H1 (cell line): ENCODE measurements at regions not wholly inside any gene's neighbourhood (a gene's known extent, or its start where the extent isn't known, plus 50 kb on each side); places are given as distances from the start of the nearest gene placed in this dataset.

Source experiments
- CTCF ChIA-PET: fragments of 300-600 bp; sonication (Branson Sonifier 250); formaldehyde crosslinking; loops from one replicate; lab custom pipeline; 2021; ENCODE audit not compliant: partially characterized antibody; lab: Charles Lee
- POLR2A ChIA-PET: fragments of 300-600 bp; sonication (Branson Sonifier 250); formaldehyde crosslinking; loops from one replicate; lab custom pipeline; 2021; ENCODE audit warnings: inconsistent platforms; ENCODE audit not compliant: partially characterized antibody; lab: Charles Lee
- DNase-seq, 2 experiments: peaks; one replicate each; pipeline versions ENCODE4 v3.0.0 to v3.0.0-alpha.2; 2010 to 2022; ENCODE audit warnings: low spot score in 2 of 2, low read depth in 1 of 2, mixed read lengths in 1 of 2
- FAIRE-seq: peaks from 2 replicates; lab custom pipeline; 2011; peaks lifted over from hg19 to GRCh38; lab: Jason Lieb, UNC
- H2AFZ ChIP-seq: 2 replicates; pipeline ENCODE4 v1.8.1; 2012; ENCODE audit warnings: low read length, inconsistent platforms
- H2AK5ac ChIP-seq: 2 replicates; pipeline ENCODE4 v1.6.1; 2013; ENCODE audit warnings: low read depth, low read length
- H2BK120ac ChIP-seq: replicated peaks from 2 replicates; pipeline ENCODE3; 2013; ENCODE audit warnings: low read depth, low read length, inconsistent platforms
- H2BK12ac ChIP-seq: 2 replicates; pipeline ENCODE4 v1.6.1; 2013; ENCODE audit warnings: low read depth, low read length
- H2BK15ac ChIP-seq: 2 replicates; pipeline ENCODE4 v1.6.1; 2013; ENCODE audit warnings: low read length
- H2BK20ac ChIP-seq: 2 replicates; pipeline ENCODE4 v1.6.1; 2013; ENCODE audit warnings: low read length
- H2BK5ac ChIP-seq: 2 replicates; pipeline ENCODE4 v1.6.1; 2013; ENCODE audit warnings: low read depth, low read length
- H3K14ac ChIP-seq: 2 replicates; pipeline ENCODE4 v1.6.1; 2013; ENCODE audit warnings: inconsistent platforms; ENCODE audit not compliant: insufficient read length
- H3K18ac ChIP-seq: 2 replicates; pipeline ENCODE4 v1.6.1; 2013; ENCODE audit warnings: low read length; ENCODE audit errors: extremely low read depth
- H3K23ac ChIP-seq: 2 replicates; pipeline ENCODE4 v1.6.1; 2013; ENCODE audit warnings: inconsistent platforms; ENCODE audit not compliant: insufficient read length
- H3K23me2 ChIP-seq: 2 replicates; pipeline ENCODE4 v1.6.1; 2013; ENCODE audit warnings: low read depth, low read length
- H3K27ac ChIP-seq: 2 replicates; pipeline ENCODE4 v1.6.1; 2011; ENCODE audit warnings: low read depth, low read length, inconsistent platforms
- H3K27me3 ChIP-seq, 4 experiments: replicated peaks in 1 of 4; 1 replicate in 1 of 4; 2 replicates in 3 of 4; pipeline versions ENCODE4 v1.6.1 to v1.8.1; 2011 to 2013; ENCODE audit warnings: low read length in 3 of 4, mild to moderate bottlenecking in 3 of 4, inconsistent platforms in 2 of 4, mixed read lengths in 2 of 4, moderate library complexity in 1 of 4; ENCODE audit not compliant: control insufficient read depth in 3 of 4, insufficient read depth in 3 of 4; ENCODE audit errors: extremely low read depth in 1 of 4
- H3K36me3 ChIP-seq, 4 experiments: 2 replicates each; pipeline versions ENCODE4 v1.6.1 to v1.8.1; 2011 to 2013; ENCODE audit warnings: mild to moderate bottlenecking in 4 of 4, low read length in 3 of 4, moderate library complexity in 2 of 4, control low read depth in 1 of 4, inconsistent platforms in 1 of 4; ENCODE audit not compliant: insufficient read depth in 4 of 4, control insufficient read depth in 2 of 4
- H3K4ac ChIP-seq: replicated peaks from 2 replicates; pipeline ENCODE3; 2013; ENCODE audit warnings: low read length, low read depth, mixed read lengths, inconsistent platforms; ENCODE audit not compliant: insufficient read length
- H3K4me1 ChIP-seq, 4 experiments: replicated peaks in 1 of 4; 1 replicate in 1 of 4; 2 replicates in 3 of 4; pipeline versions ENCODE4 v1.6.1 to v1.8.1; 2011 to 2013; ENCODE audit warnings: low read length in 3 of 4, inconsistent platforms in 2 of 4, mixed read lengths in 1 of 4; ENCODE audit not compliant: insufficient read depth in 4 of 4, control insufficient read depth in 3 of 4
- H3K4me2 ChIP-seq, 2 experiments: 2 replicates each; pipeline versions ENCODE4 v1.6.1 to v1.8.1; 2011 to 2013; ENCODE audit warnings: low read depth in 2 of 2, low read length in 2 of 2, control low read depth in 1 of 2, inconsistent platforms in 1 of 2, mild to moderate bottlenecking in 1 of 2; ENCODE audit not compliant: insufficient read depth in 1 of 2
- H3K4me3 ChIP-seq, 4 experiments: fragments of 200-600, 300-600 bp in 1 of 4; sonication (generic), shearing (Covaris generic), sonication (Bioruptor Twin) in 1 of 4; 2 replicates each; pipeline versions ENCODE4 v1.5.1 to v1.8.1; 2011 to 2016; ENCODE audit warnings: low read length in 4 of 4, low read depth in 3 of 4, control low read depth in 2 of 4, inconsistent platforms in 2 of 4, mild to moderate bottlenecking in 2 of 4, mixed read lengths in 1 of 4, moderate library complexity in 1 of 4; ENCODE audit not compliant: insufficient read depth in 2 of 4; ENCODE audit errors: extremely low read depth in 1 of 4
- H3K56ac ChIP-seq: replicated peaks from 2 replicates; pipeline ENCODE3; 2013; ENCODE audit warnings: low read depth, mild to moderate bottlenecking, mixed read lengths, low read length, inconsistent platforms; ENCODE audit not compliant: insufficient read length
- H3K79me1 ChIP-seq: 2 replicates; pipeline ENCODE4 v1.6.1; 2013; ENCODE audit warnings: low read depth, low read length, control low read depth
- H3K79me2 ChIP-seq, 2 experiments: 2 replicates each; pipeline versions ENCODE4 v1.6.1 to v1.8.1; 2012 to 2013; ENCODE audit warnings: low read length in 2 of 2, mild to moderate bottlenecking in 2 of 2, inconsistent platforms in 1 of 2; ENCODE audit not compliant: insufficient read depth in 2 of 2, control insufficient read depth in 1 of 2
- H3K9ac ChIP-seq, 4 experiments: replicated peaks in 1 of 4; 1 replicate in 1 of 4; 2 replicates in 3 of 4; pipeline versions ENCODE4 v1.6.1 to v1.8.1; 2011 to 2013; ENCODE audit warnings: low read depth in 3 of 4, low read length in 3 of 4, control low read depth in 2 of 4, mild to moderate bottlenecking in 2 of 4, moderate library complexity in 2 of 4, inconsistent platforms in 1 of 4; ENCODE audit errors: extremely low read depth in 1 of 4
- H3K9me3 ChIP-seq, 2 experiments: 2 replicates each; pipeline versions ENCODE4 v1.6.1 to v1.8.1; 2012 to 2013; ENCODE audit warnings: mild to moderate bottlenecking in 2 of 2, moderate library complexity in 2 of 2, control low read depth in 1 of 2, inconsistent platforms in 1 of 2, low read depth in 1 of 2, low read length in 1 of 2, mixed read lengths in 1 of 2; ENCODE audit not compliant: insufficient read depth in 2 of 2
- H4K20me1 ChIP-seq, 2 experiments: replicated peaks in 1 of 2; 2 replicates each; pipeline versions ENCODE3 to v1.8.1; 2011 to 2013; ENCODE audit warnings: inconsistent platforms in 2 of 2, low read length in 2 of 2, mild to moderate bottlenecking in 1 of 2; ENCODE audit not compliant: insufficient read depth in 2 of 2, control insufficient read depth in 1 of 2
- H4K5ac ChIP-seq: 2 replicates; pipeline ENCODE4 v1.6.1; 2013; ENCODE audit warnings: low read length, low read depth, mixed read lengths, inconsistent platforms; ENCODE audit not compliant: insufficient read length
- H4K8ac ChIP-seq: 2 replicates; pipeline ENCODE4 v1.8.0; 2013; ENCODE audit warnings: mild to moderate bottlenecking, moderate library complexity, low read length, inconsistent platforms; ENCODE audit not compliant: insufficient read depth; ENCODE audit errors: extremely low read depth
- H4K91ac ChIP-seq: replicated peaks from 2 replicates; pipeline ENCODE3; 2013; ENCODE audit warnings: low read length, mixed read lengths, inconsistent platforms; ENCODE audit not compliant: insufficient read length
- CBX8 ChIP-seq: fragments of 300-800, 300-1000 bp; sonication (generic); IDR thresholded peaks from 2 replicates; pipeline ENCODE4 v1.7.1; 2016; ENCODE audit warnings: low read depth, low read length, borderline replicate concordance
- GABPA ChIP-seq: IDR thresholded peaks from 2 replicates; pipeline ENCODE4 v1.6.1; 2011; ENCODE audit warnings: mild to moderate bottlenecking, low read length, moderate library complexity, borderline replicate concordance; ENCODE audit not compliant: insufficient read depth
- HDAC2 ChIP-seq, 2 experiments: fragments of 300-600 bp in 1 of 2; sonication (generic) in 1 of 2; IDR thresholded peaks; 2 replicates each; pipeline ENCODE4 v1.6.1; 2011 to 2012; ENCODE audit warnings: low read depth in 2 of 2, low read length in 2 of 2, mild to moderate bottlenecking in 2 of 2, moderate library complexity in 2 of 2, borderline replicate concordance in 1 of 2, inconsistent platforms in 1 of 2
- HDAC6 ChIP-seq: IDR thresholded peaks from one replicate; pipeline ENCODE4 v1.7.1; 2012; ENCODE audit warnings: low read depth, mild to moderate bottlenecking, inconsistent platforms, low read length, moderate library complexity
- JUN ChIP-seq: IDR thresholded peaks from 2 replicates; pipeline ENCODE4 v1.6.1; 2011; ENCODE audit warnings: low read depth, mild to moderate bottlenecking, improper control_type of control experiment, low read length
- KDM1A ChIP-seq: fragments of 200-600, 300-600 bp; sonication (generic); IDR thresholded peaks from 2 replicates; pipeline ENCODE4 v1.7.1; 2016; ENCODE audit warnings: mild to moderate bottlenecking, low read length, borderline replicate concordance
- RAD21 ChIP-seq, 2 experiments: IDR thresholded peaks in 1 of 2; conservative IDR thresholded peaks in 1 of 2; 2 replicates each; pipeline ENCODE4 v1.6.1; 2011; ENCODE audit warnings: low read depth in 2 of 2, low read length in 2 of 2, improper control_type of control experiment in 1 of 2, inconsistent platforms in 1 of 2, mild to moderate bottlenecking in 1 of 2, moderate library complexity in 1 of 2
- RNF2 ChIP-seq: fragments of 200-900, 300-1000 bp; sonication (generic); IDR thresholded peaks from 2 replicates; pipeline ENCODE4 v1.7.1; 2016; ENCODE audit warnings: borderline replicate concordance, low read depth, mild to moderate bottlenecking, antibody characterized with exemption, low read length; ENCODE audit not compliant: poor library complexity, severe bottlenecking; ENCODE audit errors: missing control alignments
- SIN3A ChIP-seq, 2 experiments: IDR thresholded peaks in 1 of 2; conservative IDR thresholded peaks in 1 of 2; 2 replicates each; pipeline ENCODE4 v1.6.1; 2011 to 2012; ENCODE audit warnings: low read length in 2 of 2, improper control_type of control experiment in 1 of 2, low read depth in 1 of 2, mild to moderate bottlenecking in 1 of 2
- TBP ChIP-seq: IDR thresholded peaks from 2 replicates; pipeline ENCODE4 v1.6.1; 2011; ENCODE audit warnings: low read depth, low read length, improper control_type of control experiment
- TEAD4 ChIP-seq: IDR thresholded peaks from 2 replicates; pipeline ENCODE4 v1.6.1; 2012; ENCODE audit warnings: low read depth, low read length, inconsistent platforms, mixed read lengths
- WGBS, 2 experiments: shearing (Covaris generic) in 1 of 2; methylation state at CpG; one replicate each; pipeline versions ENCODE4 v1.1.6 to v1.1.7; 2013 to 2015; ENCODE audit warnings: low lambda C conversion rate in 2 of 2, mixed read lengths in 2 of 2, inconsistent platforms in 1 of 2, low coverage in 1 of 2, missing lambda C conversion rate in 1 of 2; ENCODE audit not compliant: insufficient replicate concordance in 2 of 2, insufficient coverage in 1 of 2, insufficient read length in 1 of 2; ENCODE audit errors: extremely low coverage in 1 of 2, missing lambda C conversion rate in 1 of 2; 5-methylcytosine and 5-hydroxymethylcytosine counted together
- TF ChIP-seq, protein P1 (sequence below): IDR thresholded peaks from 2 replicates; pipeline ENCODE4 v1.6.1; 2011; ENCODE audit warnings: low read depth, mild to moderate bottlenecking, low read length; ENCODE audit not compliant: insufficient read depth

DNA sequence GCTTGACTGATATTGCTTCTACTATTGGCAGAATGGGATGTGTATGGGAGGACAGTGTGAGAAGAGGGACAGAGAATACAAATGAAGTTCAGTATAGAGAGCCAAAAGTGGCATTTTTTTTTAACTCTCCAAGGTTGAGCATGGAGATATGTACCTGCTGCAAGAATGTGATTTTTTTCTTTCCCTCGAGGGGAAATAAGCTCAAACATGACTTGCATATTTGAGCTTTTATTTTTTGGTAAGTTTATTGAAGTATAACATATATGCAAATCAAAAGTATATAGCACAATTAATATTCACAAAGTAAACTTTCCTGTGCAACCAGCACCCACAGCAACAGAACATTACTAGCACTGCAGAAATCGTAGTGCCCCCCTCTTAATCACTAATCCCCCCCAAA lies 285.7 kb upstream of the ADRA1B start:
- Histone ChIP-seq H4K8ac (no peak overlapping the region), H3K56ac (no peak overlapping the region), H4K20me1 (no peaks in the 10 kb centered on the region), H3K79me2 (no peaks in the 10 kb centered on the region), H2AFZ (no peak overlapping the region), H3K23ac (no peak overlapping the region), H3K79me1 (no peaks in the 10 kb centered on the region), H2BK5ac (no peak overlapping the region), H2AK5ac (no peak overlapping the region), H3K4me3 (no peak overlapping the region), H3K27ac (no peak overlapping the region), H3K9me3 (no peaks in the 10 kb centered on the region), H3K4me1 (peaks cover 0 to 2% (median 0%) of the 10 kb centered on the region in 4 experiments; a peak in 1 of 7 replicates), H3K27me3 (no peaks in the 10 kb centered on the region), H3K23me2 (no peaks in the 10 kb centered on the region), H2BK15ac (no peak overlapping the region), H3K4ac (no peak overlapping the region), H3K14ac (no peak overlapping the region), H2BK12ac (no peak overlapping the region), H2BK120ac (no peak overlapping the region), H4K5ac (no peak overlapping the region), H3K4me2 (no peak overlapping the region), H2BK20ac (no peak overlapping the region), H4K91ac (no peak overlapping the region), H3K18ac (no peak overlapping the region), H3K36me3 (no peaks in the 10 kb centered on the region), H3K9ac (no peak overlapping the region)
- DNase-seq (no peak), FAIRE-seq (no peak)
- CTCF ChIA-PET, result interaction anchor here (0.6 to 0.9 kb wide), 2 partner anchors 11 to 371 kb away, joined by 4 read pairs; no protein-coding TSS in a partner anchor
- POLR2A ChIA-PET, result interaction anchor here (0.7 kb wide), 1 partner anchor 310 kb away, joined by 3 read pairs; no protein-coding TSS in a partner anchor
- WGBS, 2 experiments, result 90% methylated on average over 2 of the region's 2 CpGs; no CpG with 5 or more reads in 1 of the 2 experiments
- TF ChIP-seq TBP (no peak), CBX8 (no peak), RAD21 (IDR thresholded peaks at IDR 0.05 in 1 of 2, conservative IDR thresholded peaks at IDR 0.05 in 1 of 2; ENCODE audit: low read depth in 2 of 2, low read length in 2 of 2) (no peak), HDAC2 (IDR thresholded peaks at IDR 0.05; ENCODE audit: borderline replicate concordance in 1 of 2, low read depth in 2 of 2, low read length in 2 of 2) (no peak), TEAD4 (no peak), GABPA (no peak), KDM1A (no peak), RNF2 (no peak), HDAC6 (no peak), JUN (no peak), SIN3A (conservative IDR thresholded peaks at IDR 0.05 in 1 of 2, IDR thresholded peaks at IDR 0.05 in 1 of 2; ENCODE audit: low read depth in 1 of 2, low read length in 2 of 2) (no peak)
- TF ChIP-seq, protein P1, sequence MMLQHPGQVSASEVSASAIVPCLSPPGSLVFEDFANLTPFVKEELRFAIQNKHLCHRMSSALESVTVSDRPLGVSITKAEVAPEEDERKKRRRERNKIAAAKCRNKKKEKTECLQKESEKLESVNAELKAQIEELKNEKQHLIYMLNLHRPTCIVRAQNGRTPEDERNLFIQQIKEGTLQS, result no peak
